ENCODE measurements at regions not wholly inside any gene's neighbourhood (a gene's known extent, or its start where the extent isn't known, plus 50 kb on each side); places are given as distances from the start of the nearest gene placed in this dataset.

- no peaks in the 10 kb centered on the region; the same call in 1 of the 2 replicates for H3K9me3 ChIP-seq (ENCODE audit: control insufficient read depth, insufficient read depth, low read length)
- DNase-seq (ENCODE audit: low read depth, low spot score) = no peak
- TF ChIP-seq CTCF (IDR thresholded peaks at IDR 0.05; ENCODE audit: low read depth, low read length) = no peak
- CTCF ChIA-PET = interaction anchor here (0.6 kb wide), 1 partner anchor 1211 kb away, joined by 5 read pairs; no protein-coding TSS in a partner anchor
- no peak overlapping the region for H3K27ac ChIP-seq (ENCODE audit: low read depth, low read length)
- no peaks in the 10 kb centered on the region for H3K27me3 ChIP-seq (ENCODE audit: control insufficient read depth, insufficient read depth, low read length)
- POLR2A ChIA-PET = interaction anchor here (0.6 kb wide), 1 partner anchor 604 kb away, joined by 3 read pairs; no protein-coding TSS in a partner anchor
- H3K4me3 ChIP-seq (ENCODE audit: low read depth, low read length) = no peak overlapping the region
These were observed 167.7 kb upstream of the USP24 start for GRCh38 chr1:55382806-55383305.

GRCh38 chr1:55381983-55382382 lies 166.8 kb upstream of the USP24 start:
- Histone ChIP-seq H3K9me3 (ENCODE audit: control insufficient read depth, insufficient read depth, low read length) (no peaks in the 10 kb centered on the region), H3K27ac (ENCODE audit: low read depth, low read length) (no peak overlapping the region), H3K4me3 (ENCODE audit: low read depth, low read length) (no peak overlapping the region), H3K27me3 (ENCODE audit: control insufficient read depth, insufficient read depth, low read length) (no peaks in the 10 kb centered on the region)
- no peak for TF ChIP-seq CTCF (IDR thresholded peaks at IDR 0.05; ENCODE audit: low read depth, low read length)
- ChIA-PET POLR2A (interaction anchor here (0.6 kb wide), 1 partner anchor 604 kb away, joined by 3 read pairs; no protein-coding TSS in a partner anchor), CTCF (interaction anchor here (0.6 kb wide), 1 partner anchor 1212 kb away, joined by 5 read pairs; no protein-coding TSS in a partner anchor)
- DNase-seq (ENCODE audit: low read depth, low spot score) = no peak

GRCh38 chr1:55381491-55381890 lies 166.3 kb upstream of the USP24 start:
- DNase-seq (ENCODE audit: low read depth, low spot score) = no peak
- Histone ChIP-seq H3K27ac (ENCODE audit: low read depth, low read length) (no peak overlapping the region), H3K4me3 (ENCODE audit: low read depth, low read length) (no peak overlapping the region), H3K9me3 (ENCODE audit: control insufficient read depth, insufficient read depth, low read length) (no peaks in the 10 kb centered on the region), H3K27me3 (ENCODE audit: control insufficient read depth, insufficient read depth, low read length) (no peaks in the 10 kb centered on the region)
- ChIA-PET POLR2A (no interaction called here), CTCF (no interaction called here)
- TF ChIP-seq CTCF (IDR thresholded peaks at IDR 0.05; ENCODE audit: low read depth, low read length) = no peak

- CTCF ChIA-PET = no interaction called here
- Histone ChIP-seq H3K27ac (ENCODE audit: low read depth, low read length) (no peak overlapping the region), H3K4me3 (ENCODE audit: low read depth, low read length) (no peak overlapping the region), H3K27me3 (ENCODE audit: control insufficient read depth, insufficient read depth, low read length) (no peaks in the 10 kb centered on the region), H3K9me3 (ENCODE audit: control insufficient read depth, insufficient read depth, low read length) (no peaks in the 10 kb centered on the region)
- TF ChIP-seq CTCF (IDR thresholded peaks at IDR 0.05; ENCODE audit: low read depth, low read length) = no peak
- POLR2A ChIA-PET = no interaction called here
- DNase-seq (ENCODE audit: low read depth, low spot score) = no peak
These were observed 165.3 kb upstream of the USP24 start for GRCh38 chr1:55380355-55380970.

GRCh38 chr1:55378582-55378981 lies 163.4 kb upstream of the USP24 start:
- no peak overlapping the region for H3K4me3 ChIP-seq (ENCODE audit: low read depth, low read length)

More at GRCh38 chr1:55378582-55378981, 163.4 kb upstream of the USP24 start:
- POLR2A ChIA-PET = interaction anchor here (0.8 kb wide), 1 partner anchor 48 kb away, joined by 3 read pairs; no protein-coding TSS in a partner anchor
- no peaks in the 10 kb centered on the region for H3K9me3 ChIP-seq (ENCODE audit: control insufficient read depth, insufficient read depth, low read length)
- DNase-seq (ENCODE audit: low read depth, low spot score) = no peak
- TF ChIP-seq CTCF (IDR thresholded peaks at IDR 0.05; ENCODE audit: low read depth, low read length) = peak; percentile 72
- CTCF ChIA-PET = interaction anchor here (0.5 to 1.4 kb wide), 7 partner anchors 17 to 1092 kb away, joined by 3 to 4 read pairs (median 3); no protein-coding TSS in a partner anchor
- H3K27ac ChIP-seq (ENCODE audit: low read depth, low read length) = no peak overlapping the region
- H3K27me3 ChIP-seq (ENCODE audit: control insufficient read depth, insufficient read depth, low read length) = no peaks in the 10 kb centered on the region
